Left lung (tissue), 4 donors: ENCODE measurements at regions not wholly inside any gene's neighbourhood (a gene's known extent, or its start where the extent isn't known, plus 50 kb on each side); places are given as distances from the start of the nearest gene placed in this dataset.

Source experiments
- ATAC-seq: fragments of 200-7000 bp; cut with Tn5 transposase; one replicate; pipeline ENCODE4 v1.9.1; 2020; ENCODE audit warnings: moderate library complexity
- DNase-seq, 4 donors: peaks; one replicate each; pipeline ENCODE4 v3.0.0-alpha.2; 2013 to 2020
- H3K27ac ChIP-seq, 2 donors: fragments of 200-600 bp; sonication (generic) in 1 of 2; one replicate each; pipeline versions ENCODE4 v1.5.0 to v1.8.0; 2020 to 2021
- H3K27me3 ChIP-seq, 2 donors: fragments of 200-600 bp; sonication (generic) in 1 of 2; one replicate each; pipeline versions ENCODE4 v1.5.0 to v1.8.0; 2020 to 2021
- H3K36me3 ChIP-seq, 2 donors: fragments of 200-600 bp; sonication (generic) in 1 of 2; one replicate each; pipeline versions ENCODE4 v1.5.0 to v1.8.0; 2020 to 2021
- H3K4me1 ChIP-seq, 2 donors: fragments of 200-600 bp; one replicate each; pipeline ENCODE4 v1.8.0; 2021
- H3K4me3 ChIP-seq, 2 donors: fragments of 200-600 bp; sonication (generic) in 1 of 2; one replicate each; pipeline versions ENCODE4 v1.5.0 to v1.8.0; 2020 to 2021; ENCODE audit warnings: mild to moderate bottlenecking in 1 of 2
- H3K9me3 ChIP-seq, 2 donors: fragments of 200-600 bp; sonication (generic) in 1 of 2; one replicate each; pipeline versions ENCODE4 v1.5.0 to v1.8.0; 2020 to 2021
- intact Hi-C, 2 donors: fragments of 100-400 bp; cut with DNase I; formaldehyde crosslinking; loops; one replicate each; pipeline versions ENCODE4 v1.11.2 to v1.14.2; 2022
- TF ChIP-seq, protein P1 (sequence below), 2 donors: fragments of 200-600 bp; sonication (generic) in 1 of 2; IDR thresholded peaks; one replicate each; pipeline versions ENCODE4 v1.5.0 to v1.8.0; 2021; ENCODE audit warnings: antibody characterized with exemption in 2 of 2
- donor health status: DM: no; HTN: yes; CAD: no.
- donor health status: DM: no; HTN: no; CAD: no.

DNA sequence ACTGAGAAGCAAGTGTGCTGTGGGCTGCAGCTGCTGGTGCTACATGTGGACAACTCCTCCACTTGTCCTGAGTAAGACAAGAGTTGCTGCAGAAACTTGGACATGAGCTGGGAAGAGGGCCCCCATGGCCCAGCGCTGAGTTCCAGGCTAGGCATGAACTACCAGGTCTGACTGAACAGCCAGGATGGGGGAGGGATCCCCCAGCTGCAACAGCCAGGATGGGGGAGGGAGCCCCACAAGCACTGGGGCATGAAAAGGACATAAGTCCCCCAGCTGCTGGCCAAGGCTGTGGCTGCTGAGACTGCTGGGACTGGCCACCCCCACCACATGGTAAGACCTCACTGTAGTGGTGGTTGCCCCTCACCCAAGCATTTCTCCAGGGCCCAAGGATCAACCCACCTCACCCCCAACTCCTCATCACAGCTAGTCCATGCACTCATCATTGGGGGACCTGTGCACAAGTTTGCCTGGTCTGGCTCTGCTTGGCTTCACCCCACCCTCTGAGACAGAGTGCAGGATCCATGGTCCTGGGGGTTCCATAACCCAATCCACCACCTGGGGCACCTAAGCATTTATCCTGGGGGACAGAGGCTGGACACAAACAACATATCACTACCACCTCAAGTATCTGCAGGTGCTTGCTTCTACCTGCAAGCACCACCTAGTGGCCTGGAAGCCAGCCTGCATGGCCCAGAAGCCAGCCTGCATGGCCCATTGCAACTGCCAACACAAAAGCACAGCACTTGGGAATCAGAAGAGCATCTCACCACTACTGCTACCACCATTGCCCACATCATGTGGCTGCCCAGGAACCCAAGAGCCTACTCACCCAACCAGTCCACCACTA is 84.5 kb upstream of the STT3B start:
- Histone ChIP-seq H3K4me3 (no peak overlapping the region), H3K27ac (no peak overlapping the region), H3K36me3 (no peaks in the 10 kb centered on the region), H3K9me3 (peaks cover 0 to 10% of the 10 kb centered on the region in 2 donors), H3K4me1 (no peaks in the 10 kb centered on the region), H3K27me3 (no peaks in the 10 kb centered on the region)
- DNase-seq (peak in 1 of 4 donors; percentile 63), ATAC-seq (peak; percentile 90)
- intact Hi-C loops: no loop called here
- TF ChIP-seq, protein P1, sequence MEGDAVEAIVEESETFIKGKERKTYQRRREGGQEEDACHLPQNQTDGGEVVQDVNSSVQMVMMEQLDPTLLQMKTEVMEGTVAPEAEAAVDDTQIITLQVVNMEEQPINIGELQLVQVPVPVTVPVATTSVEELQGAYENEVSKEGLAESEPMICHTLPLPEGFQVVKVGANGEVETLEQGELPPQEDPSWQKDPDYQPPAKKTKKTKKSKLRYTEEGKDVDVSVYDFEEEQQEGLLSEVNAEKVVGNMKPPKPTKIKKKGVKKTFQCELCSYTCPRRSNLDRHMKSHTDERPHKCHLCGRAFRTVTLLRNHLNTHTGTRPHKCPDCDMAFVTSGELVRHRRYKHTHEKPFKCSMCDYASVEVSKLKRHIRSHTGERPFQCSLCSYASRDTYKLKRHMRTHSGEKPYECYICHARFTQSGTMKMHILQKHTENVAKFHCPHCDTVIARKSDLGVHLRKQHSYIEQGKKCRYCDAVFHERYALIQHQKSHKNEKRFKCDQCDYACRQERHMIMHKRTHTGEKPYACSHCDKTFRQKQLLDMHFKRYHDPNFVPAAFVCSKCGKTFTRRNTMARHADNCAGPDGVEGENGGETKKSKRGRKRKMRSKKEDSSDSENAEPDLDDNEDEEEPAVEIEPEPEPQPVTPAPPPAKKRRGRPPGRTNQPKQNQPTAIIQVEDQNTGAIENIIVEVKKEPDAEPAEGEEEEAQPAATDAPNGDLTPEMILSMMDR (IDR thresholded peaks at IDR 0.05): peak; percentile 32 to 53

GRCh38 chr3:31448882-31449243 is 83.9 kb upstream of the STT3B start:
- no peaks in the 10 kb centered on the region for H3K4me1 ChIP-seq
- DNase-seq (no peak), ATAC-seq (no peak)
- no peak overlapping the region for H3K27ac ChIP-seq
- TF ChIP-seq, protein P1 (IDR thresholded peaks at IDR 0.05): no peak
- no peak overlapping the region for H3K4me3 ChIP-seq
- no peaks in the 10 kb centered on the region for H3K27me3 ChIP-seq
- H3K36me3 ChIP-seq: no peaks in the 10 kb centered on the region
- H3K9me3 ChIP-seq: peaks cover 0 to 10% of the 10 kb centered on the region in 2 donors
- intact Hi-C loops: no loop called here

GRCh38 chr3:31449318-31449717 is 83.4 kb upstream of the STT3B start:
- intact Hi-C loops: no loop called here
- Histone ChIP-seq H3K4me1 (no peaks in the 10 kb centered on the region), H3K9me3 (peaks cover 0 to 10% of the 10 kb centered on the region in 2 donors), H3K4me3 (no peak overlapping the region), H3K27me3 (no peaks in the 10 kb centered on the region), H3K27ac (no peak overlapping the region), H3K36me3 (no peaks in the 10 kb centered on the region)
- TF ChIP-seq, protein P1 (IDR thresholded peaks at IDR 0.05): no peak
- ATAC-seq: no peak
- DNase-seq: no peak

- Histone ChIP-seq H3K9me3 (peaks cover 0 to 10% of the 10 kb centered on the region in 2 donors), H3K27ac (no peak overlapping the region), H3K4me1 (no peaks in the 10 kb centered on the region), H3K36me3 (no peaks in the 10 kb centered on the region), H3K27me3 (no peaks in the 10 kb centered on the region), H3K4me3 (no peak overlapping the region)
- ATAC-seq (no peak), DNase-seq (no peak)
- intact Hi-C loops: no loop called here
- TF ChIP-seq, protein P1 (IDR thresholded peaks at IDR 0.05): no peak
Measured at GRCh38 chr3:31450345-31450744, 82.4 kb upstream of the STT3B start.

- Histone ChIP-seq H3K27ac (no peak overlapping the region), H3K27me3 (no peaks in the 10 kb centered on the region), H3K9me3 (peaks cover 0 to 10% of the 10 kb centered on the region in 2 donors), H3K4me3 (no peak overlapping the region), H3K4me1 (no peaks in the 10 kb centered on the region), H3K36me3 (no peaks in the 10 kb centered on the region)
- intact Hi-C loops: no loop called here
- DNase-seq (no peak), ATAC-seq (no peak)
- TF ChIP-seq, protein P1 (IDR thresholded peaks at IDR 0.05): no peak
Measured at GRCh38 chr3:31452495-31453106, 80.1 kb upstream of the STT3B start.
